SKM-1 treated with dmso at 0.1 percent for 144 hours (cell line): ENCODE measurements at regions not wholly inside any gene's neighbourhood (a gene's known extent, or its start where the extent isn't known, plus 50 kb on each side); places are given as distances from the start of the nearest gene placed in this dataset.

Experiments used
- DNase-seq: peaks from one replicate; lab custom pipeline; 2025; ENCODE audit not compliant: unreplicated experiment; lab: John Stamatoyannopoulos, UW

DNA sequence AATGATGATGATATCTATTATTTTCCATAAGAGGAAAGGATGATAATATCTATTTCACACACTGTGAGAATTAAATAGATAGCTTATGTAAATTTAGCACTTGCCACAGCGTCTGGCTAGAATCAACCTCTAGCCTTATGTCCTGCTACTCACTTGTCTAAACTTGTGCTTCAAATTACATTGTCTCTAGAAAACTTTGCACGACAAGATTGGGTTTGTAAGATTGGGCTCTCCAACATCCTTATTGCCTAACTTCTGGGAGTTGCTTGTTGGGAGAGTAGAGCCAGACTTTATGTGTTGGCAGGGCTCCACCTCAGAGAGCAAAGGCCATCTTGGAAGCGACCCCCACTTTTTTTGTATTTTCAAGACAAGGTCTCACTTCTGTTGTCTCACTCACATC, 50.0 kb upstream of the POGK start:
- DNase-seq = no peak
